WTC11 (cell line): ENCODE measurements at regions not wholly inside any gene's neighbourhood (a gene's known extent, or its start where the extent isn't known, plus 50 kb on each side); places are given as distances from the start of the nearest gene placed in this dataset.

Experiments used
- ATAC-seq: fragments of 200-7000 bp; cut with Tn5 transposase; 2 replicates; pipeline ENCODE4 v1.10.0; 2021; ENCODE audit warnings: mild to moderate bottlenecking, moderate library complexity
- CTCF ChIA-PET: fragments of 300-600 bp; sonication (Branson Sonifier 250); formaldehyde crosslinking; loops from one replicate; lab custom pipeline; 2021; ENCODE audit warnings: antibody characterized with exemption; lab: Charles Lee
- POLR2A ChIA-PET: fragments of 350-600 bp; sonication (Branson Sonifier 250); formaldehyde crosslinking; loops from one replicate; lab custom pipeline; 2021; ENCODE audit warnings: antibody characterized with exemption; lab: Charles Lee
- DNase-seq: peaks from one replicate; pipeline ENCODE4 v3.0.0; 2021; ENCODE audit warnings: low spot score
- H3K27ac Mint-ChIP-seq: 2 replicates; pipeline ENCODE4 v1.8.0; 2021; ENCODE audit warnings: mixed read lengths
- H3K27me3 Mint-ChIP-seq: 2 replicates; pipeline ENCODE4 v1.8.0; 2021; ENCODE audit warnings: low read depth, mild to moderate bottlenecking, moderate library complexity, mixed read lengths
- H3K36me3 Mint-ChIP-seq: 2 replicates; pipeline ENCODE4 v1.8.0; 2021; ENCODE audit warnings: mixed read lengths
- H3K4me1 Mint-ChIP-seq: 2 replicates; pipeline ENCODE4 v1.8.0; 2022; ENCODE audit warnings: mixed read lengths
- H3K4me3 Mint-ChIP-seq: 2 replicates; pipeline ENCODE4 v1.8.0; 2021; ENCODE audit warnings: mild to moderate bottlenecking, moderate library complexity, mixed read lengths
- H3K9me3 Mint-ChIP-seq: 2 replicates; pipeline ENCODE4 v1.8.0; 2021; ENCODE audit warnings: mixed read lengths
- AR ChIP-seq: fragments of 250-450 bp; sonication (Bioruptor Pico); IDR thresholded peaks from 2 replicates; pipeline ENCODE4 v1.9.0; 2021; ENCODE audit warnings: mild to moderate bottlenecking
- ATF2 ChIP-seq: sonication (generic); formaldehyde crosslinking; IDR thresholded peaks from 2 replicates; pipeline ENCODE4 v1.8.1; 2022; ENCODE audit warnings: low read depth, missing genetic modification reagents, borderline replicate concordance
- ATF6 ChIP-seq: sonication (generic); formaldehyde crosslinking; IDR thresholded peaks from 2 replicates; pipeline ENCODE4 v1.8.1; 2023; ENCODE audit warnings: mild to moderate bottlenecking, missing genetic modification reagents
- CBFB ChIP-seq: sonication (generic); formaldehyde crosslinking; IDR thresholded peaks from 2 replicates; pipeline ENCODE4 v1.8.1; 2022; ENCODE audit warnings: mild to moderate bottlenecking, low read depth, missing genetic modification reagents
- EMX1 ChIP-seq: fragments of 250-450 bp; sonication (Bioruptor Pico); IDR thresholded peaks from 2 replicates; pipeline ENCODE4 v1.8.0; 2021; ENCODE audit warnings: mild to moderate bottlenecking
- ERG ChIP-seq: fragments of 250-450 bp; sonication (Bioruptor Pico); IDR thresholded peaks from 2 replicates; pipeline ENCODE4 v1.8.0; 2021; ENCODE audit warnings: mild to moderate bottlenecking
- FOXJ3 ChIP-seq: sonication (generic); formaldehyde crosslinking; IDR thresholded peaks from 2 replicates; pipeline ENCODE4 v1.9.0; 2021; ENCODE audit warnings: missing genetic modification reagents, mild to moderate bottlenecking, borderline replicate concordance
- FOXK1 ChIP-seq: sonication (generic); formaldehyde crosslinking; IDR thresholded peaks from 2 replicates; pipeline ENCODE4 v1.8.0; 2022; ENCODE audit warnings: mild to moderate bottlenecking, moderate library complexity, missing genetic modification reagents
- GABPB1 ChIP-seq: sonication (generic); formaldehyde crosslinking; IDR thresholded peaks from 2 replicates; pipeline ENCODE4 v1.8.1; 2023; ENCODE audit warnings: mild to moderate bottlenecking, missing genetic modification reagents
- MAX ChIP-seq: sonication (generic); formaldehyde crosslinking; IDR thresholded peaks from 2 replicates; pipeline ENCODE4 v1.8.0; 2022; ENCODE audit warnings: mild to moderate bottlenecking, missing genetic modification reagents
- MXD4 ChIP-seq: fragments of 250-450 bp; sonication (Bioruptor Pico); IDR thresholded peaks from 2 replicates; pipeline ENCODE4 v1.8.0; 2021; ENCODE audit warnings: mild to moderate bottlenecking, moderate library complexity, borderline replicate concordance
- NR1H2 ChIP-seq: sonication (generic); formaldehyde crosslinking; IDR thresholded peaks from 2 replicates; pipeline ENCODE4 v1.9.0; 2021; ENCODE audit warnings: mild to moderate bottlenecking, moderate library complexity, missing genetic modification reagents
- NR2C2 ChIP-seq: sonication (generic); formaldehyde crosslinking; IDR thresholded peaks from 2 replicates; pipeline ENCODE4 v1.8.0; 2022; ENCODE audit warnings: mild to moderate bottlenecking, missing genetic modification reagents
- RELA ChIP-seq: sonication (generic); formaldehyde crosslinking; IDR thresholded peaks from 2 replicates; pipeline ENCODE4 v1.8.1; 2022; ENCODE audit warnings: missing genetic modification reagents, mild to moderate bottlenecking, borderline replicate concordance
- RORB ChIP-seq: fragments of 250-450 bp; sonication (Bioruptor Pico); IDR thresholded peaks from 2 replicates; pipeline ENCODE4 v1.9.0; 2021; ENCODE audit warnings: mild to moderate bottlenecking
- SMAD3 ChIP-seq: sonication (generic); formaldehyde crosslinking; IDR thresholded peaks from 2 replicates; pipeline ENCODE4 v1.8.0; 2022; ENCODE audit warnings: missing genetic modification reagents, mild to moderate bottlenecking, borderline replicate concordance
- SP1 ChIP-seq: sonication (generic); formaldehyde crosslinking; conservative IDR thresholded peaks from 2 replicates; pipeline ENCODE4 v1.8.1; 2022; ENCODE audit warnings: missing genetic modification reagents
- TEAD1 ChIP-seq: sonication (generic); formaldehyde crosslinking; IDR thresholded peaks from 2 replicates; pipeline ENCODE4 v1.8.0; 2022; ENCODE audit warnings: mild to moderate bottlenecking, missing genetic modification reagents
- TP53 ChIP-seq: sonication (generic); formaldehyde crosslinking; IDR thresholded peaks from 2 replicates; pipeline ENCODE4 v1.8.1; 2023; ENCODE audit warnings: mild to moderate bottlenecking, missing genetic modification reagents
- ZBTB21 ChIP-seq: sonication (generic); formaldehyde crosslinking; IDR thresholded peaks from 2 replicates; pipeline ENCODE4 v1.8.1; 2023; ENCODE audit warnings: mild to moderate bottlenecking, missing genetic modification reagents, borderline replicate concordance
- ZNF121 ChIP-seq: sonication (generic); formaldehyde crosslinking; IDR thresholded peaks from 2 replicates; pipeline ENCODE4 v1.8.0; 2023; ENCODE audit warnings: missing genetic modification reagents
- ZNF138 ChIP-seq: sonication (generic); formaldehyde crosslinking; conservative IDR thresholded peaks from 2 replicates; pipeline ENCODE4 v1.8.1; 2022; ENCODE audit warnings: mild to moderate bottlenecking, moderate library complexity, missing genetic modification reagents
- ZNF232 ChIP-seq: sonication (generic); formaldehyde crosslinking; IDR thresholded peaks from 2 replicates; pipeline ENCODE4 v1.8.0; 2022; ENCODE audit warnings: mild to moderate bottlenecking, missing genetic modification reagents
- ZNF317 ChIP-seq: sonication (generic); formaldehyde crosslinking; IDR thresholded peaks from 2 replicates; pipeline ENCODE4 v1.8.1; 2023; ENCODE audit warnings: low read depth, mild to moderate bottlenecking, moderate library complexity, missing genetic modification reagents, borderline replicate concordance
- ZNF423 ChIP-seq: fragments of 250-450 bp; sonication (Bioruptor Pico); IDR thresholded peaks from 2 replicates; pipeline ENCODE4 v2.1.2; 2022; ENCODE audit warnings: mild to moderate bottlenecking, moderate library complexity
- ZNF425 ChIP-seq: fragments of 250-450 bp; sonication (Bioruptor Pico); conservative IDR thresholded peaks from 2 replicates; pipeline ENCODE4 v1.9.0; 2021; ENCODE audit warnings: mild to moderate bottlenecking

- DNase-seq (no peak), ATAC-seq (no peak)
- Mint-ChIP-seq H3K9me3 (peaks cover 6% of the 10 kb centered on the region), H3K27ac (no peak overlapping the region), H3K4me1 (peaks cover 12% of the 10 kb centered on the region), H3K4me3 (no peak overlapping the region), H3K27me3 (no peaks in the 10 kb centered on the region), H3K36me3 (0 out of 2 replicates have a peak, but pooled peaks cover 4% of the 10 kb centered on the region)
- TF ChIP-seq TEAD1 (CRISPR knock-in tag) (no peak), CBFB (CRISPR knock-in tag) (no peak), TP53 (CRISPR knock-in tag) (no peak), FOXK1 (CRISPR knock-in tag) (no peak), ZNF232 (CRISPR knock-in tag) (no peak), NR2C2 (CRISPR knock-in tag) (no peak), FOXJ3 (CRISPR knock-in tag) (no peak), RORB (CRISPR knock-in tag) (no peak), ZNF423 (CRISPR knock-in tag) (no peak), GABPB1 (CRISPR knock-in tag) (no peak), MXD4 (no peak), ZNF425 (CRISPR knock-in tag) (no peak), ZBTB21 (CRISPR knock-in tag) (no peak), SMAD3 (CRISPR knock-in tag) (no peak), ZNF317 (CRISPR knock-in tag) (no peak), ZNF138 (CRISPR knock-in tag) (no peak), RELA (CRISPR knock-in tag) (no peak)
- ChIA-PET POLR2A (no interaction called here), CTCF (no interaction called here)
Measured at GRCh38 chr13:103178986-103179943, 113.0 kb upstream of the SLC10A2 start.

GRCh38 chr13:103174966-103175365 is 108.7 kb upstream of the SLC10A2 start:
- no peaks in the 10 kb centered on the region; the same call in 1 of the 2 replicates for H3K27me3 Mint-ChIP-seq
- peaks cover 6% of the 10 kb centered on the region for H3K9me3 Mint-ChIP-seq
- no peak overlapping the region for H3K4me3 Mint-ChIP-seq
- TF ChIP-seq ATF2 (CRISPR knock-in tag), result no peak
- TF ChIP-seq ATF6 (CRISPR knock-in tag), result no peak
- no peak for TF ChIP-seq SP1 (CRISPR knock-in tag)
- TF ChIP-seq MAX (CRISPR knock-in tag), result no peak
- no peak for TF ChIP-seq NR1H2 (CRISPR knock-in tag)
- TF ChIP-seq EMX1 (CRISPR knock-in tag), result no peak
- TF ChIP-seq ZNF121, result no peak
- no peak for TF ChIP-seq AR (CRISPR knock-in tag)
- no peak for TF ChIP-seq ERG (CRISPR knock-in tag)
- DNase-seq, result no peak
- CTCF ChIA-PET, result no interaction called here
- peaks cover 16% of the 10 kb centered on the region for H3K4me1 Mint-ChIP-seq
- no peak for ATAC-seq
- H3K27ac Mint-ChIP-seq, result no peak overlapping the region
- POLR2A ChIA-PET, result no interaction called here
- 0 out of 2 replicates have a peak, but pooled peaks cover 4% of the 10 kb centered on the region for H3K36me3 Mint-ChIP-seq
